Right lobe of liver (tissue), 4 donors: ENCODE measurements at regions not wholly inside any gene's neighbourhood (a gene's known extent, or its start where the extent isn't known, plus 50 kb on each side); places are given as distances from the start of the nearest gene placed in this dataset.

Experiments
- CTCF ChIP-seq, 4 donors: fragments of 200-600 bp in 3 of 4; fragments of 450-650 bp in 1 of 4; IDR thresholded peaks; one replicate each; pipeline versions ENCODE4 v1.5.1 to v1.8.0; 2016 to 2022; ENCODE audit warnings: antibody characterized with exemption in 4 of 4, mild to moderate bottlenecking in 2 of 4
- POLR2A ChIP-seq: fragments of 450-650 bp; IDR thresholded peaks from one replicate; pipeline ENCODE4 v1.6.1; 2017; ENCODE audit warnings: antibody characterized with exemption, mild to moderate bottlenecking
- donor health status: DM: no; HTN: no; CAD: no.
- donor health status: DM: no; HTN: no; CAD: no.
- donor health status: DM: no; HTN: yes; CAD: no.

- TF ChIP-seq CTCF (IDR thresholded peaks at IDR 0.05) (no peak), POLR2A (no peak)
These were observed 201.9 kb upstream of the MCTP2 start for GRCh38 chr15:94029495-94029894.
